HG02610 (cell line): ENCODE measurements at regions not wholly inside any gene's neighbourhood (a gene's known extent, or its start where the extent isn't known, plus 50 kb on each side); places are given as distances from the start of the nearest gene placed in this dataset.
A peak's percentile ranks its signal among the peaks of the same experiment; 100 is the strongest.

Experiments used
- ATAC-seq: cut with Tn5 transposase; IDR thresholded peaks from one replicate; pipeline ENCODE4 v1.9.1; 2021; ENCODE audit warnings: mild to moderate bottlenecking, moderate library complexity; ENCODE audit not compliant: unreplicated experiment

DNA sequence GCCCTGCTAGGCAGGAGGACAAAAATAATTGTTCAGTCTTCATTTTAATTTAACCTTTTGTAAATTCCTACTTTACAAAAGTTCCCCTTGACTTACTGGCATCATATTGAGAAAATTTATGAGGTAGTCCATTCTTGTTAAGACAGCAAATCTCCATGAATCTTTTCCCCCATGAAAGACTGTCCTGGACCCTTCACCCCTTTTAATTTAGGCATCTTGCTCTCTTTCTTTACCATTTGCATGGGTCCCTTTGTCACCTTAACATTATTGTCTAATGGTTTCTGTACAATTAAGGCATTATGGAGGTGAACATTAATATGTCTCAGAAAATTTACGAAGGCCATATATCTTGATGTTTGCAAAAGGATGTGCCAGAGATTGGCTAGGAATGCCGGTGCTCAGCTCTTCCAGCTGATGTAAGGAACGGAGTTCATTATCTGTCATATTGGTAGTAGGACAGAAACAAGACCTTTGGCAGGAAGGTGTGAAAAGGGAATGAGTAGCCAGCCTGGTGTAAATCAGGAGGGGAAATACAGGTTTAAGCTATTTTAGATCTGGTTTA, 382.8 kb upstream of the TSHZ2 start:
- no peak for ATAC-seq

GRCh38 chr20:52586660-52587059, 385.5 kb upstream of the TSHZ2 start:
- no peak for ATAC-seq

DNA sequence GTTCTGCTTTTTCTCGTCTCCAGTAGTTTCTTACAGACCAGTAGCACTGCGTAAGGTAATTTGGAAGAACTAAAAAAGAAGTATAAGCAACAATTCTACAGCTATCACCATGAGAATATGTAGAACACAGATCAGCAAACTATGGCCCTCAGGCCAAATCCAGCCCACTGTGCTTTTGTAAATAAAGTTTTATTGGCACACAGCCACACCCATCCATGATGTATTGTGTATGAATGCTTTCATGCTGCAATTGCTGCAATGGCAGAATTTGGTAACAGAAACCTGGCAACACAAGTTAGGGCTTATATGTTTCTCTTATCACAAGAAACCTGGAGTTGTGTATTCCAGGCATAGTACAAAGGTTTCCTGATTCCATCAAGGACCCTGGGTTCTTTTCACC, 386.8 kb upstream of the TSHZ2 start:
- ATAC-seq, result no peak

GRCh38 chr20:52578559-52578958, 387.0 kb upstream of the ZFP64 start:
- ATAC-seq, result no peak

GRCh38 chr20:52577696-52578095, 386.1 kb upstream of the ZFP64 start:
- ATAC-seq, result no peak

GRCh38 chr20:52572687-52573086, 381.1 kb upstream of the ZFP64 start:
- no peak for ATAC-seq

DNA sequence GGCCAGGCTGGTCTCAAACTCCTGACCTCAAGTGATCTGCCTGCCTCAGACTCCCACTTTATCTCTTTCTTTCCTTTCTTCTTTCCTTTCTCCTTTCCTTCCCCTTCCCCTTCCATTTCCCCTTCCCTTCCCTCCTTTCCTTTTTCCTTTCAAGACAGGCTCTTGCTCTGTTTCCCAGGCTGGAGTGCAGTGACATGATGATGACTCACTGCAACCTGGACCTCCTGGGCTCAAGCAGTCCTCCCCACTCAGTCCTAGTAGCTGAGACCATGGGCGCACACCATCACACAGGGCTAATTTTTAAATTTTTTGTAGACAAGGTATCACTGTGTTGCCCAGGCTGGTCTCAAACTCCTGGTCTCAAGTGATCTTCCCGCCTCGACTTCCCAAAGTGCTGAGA, 377.6 kb upstream of the ZFP64 start:
- ATAC-seq, result no peak

DNA sequence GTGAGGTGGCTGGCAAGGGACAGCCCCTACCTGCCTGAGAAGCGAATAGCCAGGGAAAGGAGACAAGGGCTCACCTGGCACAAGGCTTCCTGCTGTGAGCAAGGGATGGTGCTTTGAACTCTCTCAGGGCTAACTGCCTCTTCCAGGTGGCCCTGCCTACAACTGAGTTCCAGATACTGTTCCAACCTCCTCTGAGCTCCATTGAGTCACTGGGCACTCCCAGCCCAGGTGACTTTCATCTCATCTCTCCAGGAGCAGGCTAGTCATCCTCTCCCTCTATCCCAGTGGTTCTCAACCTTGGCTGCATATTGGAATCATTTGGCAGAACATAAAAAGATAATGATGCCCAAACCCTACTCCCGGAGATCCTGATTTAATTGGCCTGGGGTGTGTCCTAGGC, 374.0 kb upstream of the ZFP64 start:
- no peak for ATAC-seq

GRCh38 chr20:52564594-52564993, 373.0 kb upstream of the ZFP64 start:
- ATAC-seq, result no peak

- ATAC-seq, result no peak
Measured at GRCh38 chr20:52552181-52552872, 360.7 kb upstream of the ZFP64 start.

GRCh38 chr20:52542131-52542530, 350.6 kb upstream of the ZFP64 start:
- no peak for ATAC-seq

- ATAC-seq, result no peak
Measured at GRCh38 chr20:52540509-52540908, 348.9 kb upstream of the ZFP64 start.

DNA sequence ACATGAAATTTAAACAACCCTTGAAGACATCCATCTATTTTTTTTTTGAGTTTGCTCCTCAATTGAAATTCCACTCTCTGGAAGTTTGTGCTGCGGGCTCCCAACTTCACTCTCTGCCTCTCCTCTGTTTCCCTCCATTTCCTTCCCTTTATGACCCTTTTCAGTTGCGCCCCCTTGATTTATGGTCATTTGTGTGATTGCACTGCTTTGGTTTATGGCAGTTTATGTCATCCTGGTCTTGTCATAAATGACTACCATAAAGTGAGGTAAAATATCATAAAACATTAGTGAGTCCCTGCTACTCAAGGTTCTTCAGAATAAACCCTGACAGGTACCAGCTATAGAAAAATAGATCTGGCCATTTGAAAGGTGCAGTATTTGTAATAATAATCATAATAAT, 348.3 kb upstream of the ZFP64 start:
- no peak for ATAC-seq

DNA sequence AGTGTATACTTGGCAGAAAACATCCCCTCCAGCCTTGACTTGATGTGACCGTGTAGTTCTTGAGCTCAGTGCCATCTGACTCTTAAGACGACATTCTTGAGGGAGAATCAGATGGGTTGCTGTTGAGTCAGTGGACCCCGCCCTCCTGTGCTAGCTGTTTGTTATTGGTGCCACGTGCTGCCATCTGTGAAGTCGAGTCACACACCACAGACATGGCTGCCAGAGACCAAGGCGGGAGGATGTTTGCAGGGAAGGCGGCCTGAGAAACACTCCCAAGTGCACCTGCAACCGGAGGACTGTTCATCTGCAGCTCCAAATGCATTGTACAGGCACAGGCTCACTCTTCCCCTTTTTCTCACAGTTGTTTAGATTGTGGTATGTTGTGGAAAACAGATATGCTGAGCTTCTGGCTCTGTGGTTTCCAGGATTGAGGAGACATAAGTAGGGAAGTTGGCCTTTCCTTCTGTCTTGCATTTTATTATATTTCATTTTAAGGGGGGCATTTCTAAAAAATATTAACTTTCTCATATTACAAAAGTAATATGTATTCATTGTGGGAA, 345.3 kb upstream of the ZFP64 start:
- no peak for ATAC-seq

GRCh38 chr20:52536040-52536439, 344.5 kb upstream of the ZFP64 start:
- no peak for ATAC-seq

- ATAC-seq, result no peak
Measured at GRCh38 chr20:52534616-52535015, 343.0 kb upstream of the ZFP64 start.

DNA sequence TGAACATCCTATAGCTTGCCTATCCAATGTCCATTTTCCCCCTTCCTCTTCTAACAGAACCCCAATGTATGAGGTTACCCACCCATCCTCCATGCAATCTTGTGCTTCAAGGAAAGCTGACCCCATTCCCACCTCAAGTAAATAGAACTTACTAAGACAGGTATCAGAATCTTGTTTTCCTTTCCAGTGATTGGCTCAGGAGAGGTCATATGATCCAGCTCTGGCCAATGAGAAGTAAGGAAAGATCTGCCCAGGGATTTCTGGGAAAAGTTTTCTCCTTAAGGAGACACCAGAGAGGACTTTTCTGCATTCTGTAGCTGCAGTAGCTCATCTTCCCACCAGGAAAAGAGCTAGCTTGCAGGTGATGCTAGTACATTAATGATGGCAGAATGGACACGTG, 341.8 kb upstream of the ZFP64 start:
- ATAC-seq, result no peak

GRCh38 chr20:52532674-52533073, 341.1 kb upstream of the ZFP64 start:
- no peak for ATAC-seq

DNA sequence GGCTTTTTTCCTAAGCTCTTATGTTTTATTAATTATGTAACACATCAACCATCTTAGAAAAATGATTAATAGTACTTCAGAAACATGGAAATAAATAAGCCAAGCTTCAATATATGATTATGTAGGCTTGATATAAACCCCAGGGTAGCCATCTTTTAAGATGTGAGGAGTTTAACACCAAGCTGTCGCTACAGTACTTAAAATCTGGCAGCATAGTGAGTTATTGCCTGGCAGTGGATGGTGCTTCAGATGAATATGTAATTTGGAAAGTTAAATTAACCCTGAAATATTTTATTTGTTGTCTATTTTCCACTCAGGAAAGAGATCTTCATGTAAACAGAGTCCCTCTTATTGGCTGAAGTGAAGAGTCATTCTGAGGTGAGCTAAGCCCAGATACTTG, 339.0 kb upstream of the ZFP64 start:
- ATAC-seq, result no peak

DNA sequence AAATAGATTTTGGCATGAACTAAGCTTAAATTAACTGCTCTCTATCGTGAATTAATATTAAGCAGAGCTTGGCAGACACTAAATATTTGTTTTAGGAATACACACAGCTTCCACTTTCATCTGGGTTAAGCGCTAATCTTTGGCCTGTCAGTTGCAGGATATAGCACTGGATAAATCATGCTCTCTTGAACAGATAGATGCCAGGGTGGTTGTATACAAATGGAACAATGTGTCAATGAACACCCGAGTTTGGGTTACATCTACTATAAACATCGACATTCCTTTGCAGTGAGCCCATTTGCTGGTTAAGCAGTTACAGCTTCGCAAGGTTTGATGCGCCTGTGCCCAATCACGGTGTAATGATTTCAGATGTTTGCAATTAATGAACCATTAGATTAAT, 338.2 kb upstream of the ZFP64 start:
- no peak for ATAC-seq

DNA sequence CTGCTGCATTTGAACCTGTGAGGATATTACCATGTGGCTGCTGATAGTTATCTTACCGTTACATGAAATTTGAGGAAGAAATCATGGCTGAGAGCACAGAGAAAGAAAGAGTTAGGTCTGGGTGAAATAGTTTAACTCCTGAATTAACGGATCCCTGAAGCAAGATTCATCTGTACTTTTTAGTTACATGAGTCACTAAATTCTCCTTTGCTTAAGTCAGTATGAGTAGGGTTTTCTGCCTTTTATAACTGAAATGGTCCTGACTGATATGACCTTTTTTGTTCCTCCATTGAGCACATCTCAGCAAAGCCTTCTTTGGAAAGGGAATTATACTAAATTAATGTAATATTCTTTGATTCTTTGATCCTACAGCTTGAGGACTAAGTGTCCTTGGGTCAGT, 333.3 kb upstream of the ZFP64 start:
- no peak for ATAC-seq

DNA sequence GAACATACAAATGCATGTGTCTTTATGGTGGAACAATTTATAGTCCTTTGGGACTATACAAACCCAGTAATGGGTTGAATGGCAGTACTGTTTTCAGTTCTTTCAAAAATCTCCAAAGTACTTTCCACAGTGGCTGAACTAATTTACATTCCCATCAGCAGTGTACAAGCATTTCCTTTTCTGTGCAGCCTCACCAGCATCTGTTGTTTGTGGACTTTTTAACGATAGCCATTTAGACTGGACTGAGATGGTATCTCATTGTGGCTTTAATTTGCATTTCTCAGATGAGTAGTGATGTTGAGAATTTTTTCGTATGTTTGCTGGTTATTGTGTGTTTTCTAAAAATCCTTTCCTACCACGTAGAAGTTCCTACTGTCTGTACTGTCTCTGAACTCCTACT, 327.2 kb upstream of the ZFP64 start:
- ATAC-seq, result peak; percentile 62

- no peak for ATAC-seq
Measured at GRCh38 chr20:52515877-52516276, 324.3 kb upstream of the ZFP64 start.
